Esophagus muscularis mucosa (tissue), 4 donors: ENCODE measurements at regions not wholly inside any gene's neighbourhood (a gene's known extent, or its start where the extent isn't known, plus 50 kb on each side); places are given as distances from the start of the nearest gene placed in this dataset.

ENCODE experiments used
- DNase-seq: peaks from one replicate; pipeline ENCODE4 v3.0.0-alpha.2; 2017; ENCODE audit errors: extremely low spot score
- H3K27ac ChIP-seq, 4 donors: fragments of 200-600 bp; sonication (generic); replicated peaks in 1 of 4; 1 replicate in 3 of 4; 2 replicates in 1 of 4; pipeline ENCODE4 v1.5.1; 2016 to 2019; ENCODE audit warnings: mild to moderate bottlenecking in 1 of 4
- H3K27me3 ChIP-seq, 4 donors: fragments of 200-600 bp; sonication (generic); one replicate each; pipeline versions ENCODE4 v1.5.1 to v1.6.0; 2016 to 2019
- H3K36me3 ChIP-seq, 4 donors: fragments of 200-600 bp; sonication (generic); one replicate each; pipeline ENCODE4 v1.5.1; 2016 to 2019
- H3K4me1 ChIP-seq, 4 donors: fragments of 200-600 bp; sonication (generic); one replicate each; pipeline ENCODE4 v1.5.1; 2016 to 2019
- H3K4me3 ChIP-seq, 4 donors: fragments of 200-600 bp; sonication (generic); 1 replicate in 2 of 4; 2 replicates in 2 of 4; pipeline ENCODE4 v1.5.1; 2016 to 2019; ENCODE audit warnings: mild to moderate bottlenecking in 4 of 4, moderate library complexity in 1 of 4
- H3K9me3 ChIP-seq, 4 donors: fragments of 200-600 bp; sonication (generic); 1 replicate in 3 of 4; 2 replicates in 1 of 4; pipeline ENCODE4 v1.5.1; 2016 to 2019
- EP300 ChIP-seq: sonication (generic); formaldehyde crosslinking; IDR thresholded peaks from one replicate; pipeline ENCODE4 v1.6.1; 2017; ENCODE audit warnings: antibody characterized with exemption
- POLR2A ChIP-seq: fragments of 450-650 bp; IDR thresholded peaks from one replicate; pipeline ENCODE4 v1.6.1; 2017; ENCODE audit warnings: antibody characterized with exemption, moderate library complexity, mild to moderate bottlenecking, low read depth
- POLR2AphosphoS5 ChIP-seq, 2 donors: sonication (generic); formaldehyde crosslinking; IDR thresholded peaks; one replicate each; pipeline ENCODE4 v1.6.1; 2017; ENCODE audit warnings: antibody characterized with exemption in 2 of 2
- WGBS: methylation state at CpG from one replicate; pipeline ENCODE4 v1.1.5; 2018; 5-methylcytosine and 5-hydroxymethylcytosine counted together
- intact Hi-C: fragments of 100-400 bp; cut with DNase I; formaldehyde crosslinking; loops from one replicate; pipeline ENCODE4 v1.15.1; 2023
- TF ChIP-seq, protein P1 (sequence below), 3 experiments: fragments of 200-600 bp in 2 of 3; fragments of 450-650 bp in 1 of 3; sonication (generic) in 2 of 3; IDR thresholded peaks; one replicate each; pipeline ENCODE4 v1.5.1; 2017 to 2019; ENCODE audit warnings: antibody characterized with exemption in 3 of 3, mild to moderate bottlenecking in 2 of 3, moderate library complexity in 1 of 3

DNA sequence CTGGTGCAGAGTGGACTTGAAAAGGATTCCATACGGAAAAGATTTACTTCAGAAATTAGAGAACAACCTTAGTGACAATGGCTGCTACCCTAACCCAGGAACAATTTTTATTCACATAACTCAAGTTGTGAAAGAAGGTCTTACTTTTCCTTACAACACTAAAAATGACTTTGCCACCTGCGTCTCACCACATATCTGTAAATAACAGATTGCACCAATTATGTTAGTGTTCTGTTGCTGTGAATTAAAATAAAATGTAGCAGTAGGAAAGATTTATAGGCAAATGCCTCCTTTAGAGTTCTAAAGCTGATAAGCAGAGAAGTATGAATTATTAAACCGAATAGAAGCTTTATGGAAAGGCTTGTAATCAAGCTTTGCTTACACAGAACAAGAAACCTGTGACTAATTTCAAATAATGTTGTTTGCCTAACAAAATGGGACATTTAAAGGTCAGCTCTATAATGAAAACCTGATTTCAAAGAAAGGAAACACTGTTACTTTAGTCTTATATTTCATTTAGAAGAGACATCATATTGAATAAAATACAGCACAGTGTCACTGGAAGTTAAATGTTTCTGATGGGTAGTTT is 2237.8 kb downstream of the LRRC4C start:
- DNase-seq = no peak
- intact Hi-C loops = no loop called here
- TF ChIP-seq, protein P1, sequence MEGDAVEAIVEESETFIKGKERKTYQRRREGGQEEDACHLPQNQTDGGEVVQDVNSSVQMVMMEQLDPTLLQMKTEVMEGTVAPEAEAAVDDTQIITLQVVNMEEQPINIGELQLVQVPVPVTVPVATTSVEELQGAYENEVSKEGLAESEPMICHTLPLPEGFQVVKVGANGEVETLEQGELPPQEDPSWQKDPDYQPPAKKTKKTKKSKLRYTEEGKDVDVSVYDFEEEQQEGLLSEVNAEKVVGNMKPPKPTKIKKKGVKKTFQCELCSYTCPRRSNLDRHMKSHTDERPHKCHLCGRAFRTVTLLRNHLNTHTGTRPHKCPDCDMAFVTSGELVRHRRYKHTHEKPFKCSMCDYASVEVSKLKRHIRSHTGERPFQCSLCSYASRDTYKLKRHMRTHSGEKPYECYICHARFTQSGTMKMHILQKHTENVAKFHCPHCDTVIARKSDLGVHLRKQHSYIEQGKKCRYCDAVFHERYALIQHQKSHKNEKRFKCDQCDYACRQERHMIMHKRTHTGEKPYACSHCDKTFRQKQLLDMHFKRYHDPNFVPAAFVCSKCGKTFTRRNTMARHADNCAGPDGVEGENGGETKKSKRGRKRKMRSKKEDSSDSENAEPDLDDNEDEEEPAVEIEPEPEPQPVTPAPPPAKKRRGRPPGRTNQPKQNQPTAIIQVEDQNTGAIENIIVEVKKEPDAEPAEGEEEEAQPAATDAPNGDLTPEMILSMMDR (IDR thresholded peaks at IDR 0.05) = no peak
- no peak for TF ChIP-seq POLR2A
- TF ChIP-seq POLR2AphosphoS5 (IDR thresholded peaks at IDR 0.05) = no peak
- no peak overlapping the region for H3K27ac ChIP-seq
- H3K36me3 ChIP-seq = no peaks in the 10 kb centered on the region
- no peaks in the 10 kb centered on the region for H3K9me3 ChIP-seq
- no peak overlapping the region for H3K4me3 ChIP-seq
- no peaks in the 10 kb centered on the region for H3K27me3 ChIP-seq
- no peaks in the 10 kb centered on the region for H3K4me1 ChIP-seq
- whole genome bisulfite sequencing = 78% methylated on average over 3 of the region's 3 CpGs

DNA sequence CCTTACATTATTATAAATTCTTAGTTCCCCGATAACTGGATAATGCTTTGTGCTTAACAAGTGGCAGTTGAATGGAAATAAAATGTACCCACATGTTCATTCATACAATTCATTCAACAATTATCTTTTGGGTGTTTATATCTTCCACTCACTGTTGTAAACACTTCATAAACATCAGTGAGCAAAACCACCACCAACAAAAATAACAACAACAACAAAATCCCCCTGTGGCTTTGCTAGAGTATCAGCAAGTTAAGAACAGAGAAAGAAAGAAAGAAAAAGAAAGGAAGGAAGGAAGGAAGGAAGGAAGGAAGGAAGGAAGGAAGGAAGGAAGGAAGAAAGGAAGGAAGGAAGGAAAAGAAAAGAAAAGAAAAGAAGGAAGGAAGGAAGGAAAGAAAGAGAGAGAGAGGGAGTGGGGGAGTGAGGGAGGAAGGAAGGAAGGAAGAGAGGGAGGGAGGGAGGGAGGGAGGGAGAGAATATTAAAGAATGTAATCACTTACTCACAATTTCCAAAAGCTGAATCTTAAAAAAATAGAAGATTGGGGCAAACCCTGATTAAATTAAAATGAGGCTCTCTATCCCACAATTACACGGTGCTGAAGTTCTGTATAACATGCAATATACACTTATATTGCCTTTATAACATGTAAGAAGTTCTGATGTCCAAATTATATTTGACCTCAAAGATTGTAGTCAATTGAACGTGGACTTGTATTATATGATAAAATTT is 2238.8 kb downstream of the LRRC4C start:
- Histone ChIP-seq H3K36me3 (no peaks in the 10 kb centered on the region), H3K27ac (no peak overlapping the region), H3K4me1 (no peaks in the 10 kb centered on the region), H3K9me3 (no peaks in the 10 kb centered on the region), H3K4me3 (no peak overlapping the region), H3K27me3 (no peaks in the 10 kb centered on the region)
- intact Hi-C loops = no loop called here
- DNase-seq = no peak
- WGBS = 82% methylated on average over 3 of the region's 3 CpGs
- TF ChIP-seq EP300 = no peak
- TF ChIP-seq POLR2AphosphoS5 (IDR thresholded peaks at IDR 0.05) = no peak
- TF ChIP-seq, protein P1 (IDR thresholded peaks at IDR 0.05) = no peak
- no peak for TF ChIP-seq POLR2A

DNA sequence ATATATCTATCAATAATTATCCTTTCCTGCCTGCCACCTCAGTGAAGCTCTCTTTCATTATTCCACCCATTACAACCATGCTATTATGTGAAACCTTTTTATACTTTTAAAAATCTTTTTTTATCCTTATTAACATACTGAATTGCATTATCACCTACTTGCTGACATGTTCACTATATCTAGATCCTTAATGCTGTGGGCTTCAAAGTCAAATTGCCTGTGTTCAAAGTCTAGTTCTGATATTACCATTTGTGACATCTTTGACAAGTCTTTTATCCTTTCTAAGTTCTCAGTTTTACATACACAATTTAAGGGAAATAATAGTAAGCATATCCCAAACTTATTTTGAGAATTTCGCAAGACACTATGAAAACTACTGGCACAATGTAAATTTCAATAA is 2239.4 kb downstream of the LRRC4C start:
- 95% methylated on average over 1 of the region's 1 CpG for WGBS
- Histone ChIP-seq H3K27me3 (no peaks in the 10 kb centered on the region), H3K9me3 (no peaks in the 10 kb centered on the region), H3K4me1 (no peaks in the 10 kb centered on the region), H3K36me3 (no peaks in the 10 kb centered on the region), H3K4me3 (no peak overlapping the region), H3K27ac (no peak overlapping the region)
- no peak for DNase-seq
- no peak for TF ChIP-seq POLR2A
- TF ChIP-seq EP300 = no peak
- TF ChIP-seq, protein P1 (IDR thresholded peaks at IDR 0.05) = no peak
- no peak for TF ChIP-seq POLR2AphosphoS5 (IDR thresholded peaks at IDR 0.05)
- intact Hi-C loops = no loop called here

DNA sequence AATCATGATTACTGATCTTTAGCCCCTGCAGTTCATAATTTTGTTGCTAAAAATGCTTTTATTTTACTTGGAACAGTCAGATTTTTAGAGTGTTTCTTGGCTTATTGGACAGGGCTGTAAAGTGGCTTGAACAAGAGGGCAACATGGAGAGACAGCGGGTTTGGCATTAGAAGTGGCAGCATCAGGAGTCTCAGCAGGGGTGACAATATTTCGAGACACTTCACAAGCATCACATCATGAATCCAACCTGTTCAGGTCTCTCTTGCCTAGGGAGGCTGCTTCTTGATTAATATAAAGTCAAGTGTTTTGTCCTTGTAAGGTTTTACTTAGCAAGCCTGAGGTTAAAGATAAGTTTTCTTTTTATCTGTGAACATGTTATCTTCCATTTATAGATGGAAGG is 2249.5 kb downstream of the LRRC4C start:
- H3K27ac ChIP-seq = no peak overlapping the region
- H3K4me1 ChIP-seq = no peaks in the 10 kb centered on the region
- no peaks in the 10 kb centered on the region for H3K36me3 ChIP-seq
- TF ChIP-seq, protein P1 (IDR thresholded peaks at IDR 0.05) = no peak
- TF ChIP-seq POLR2A = no peak
- TF ChIP-seq EP300 = no peak
- TF ChIP-seq POLR2AphosphoS5 (IDR thresholded peaks at IDR 0.05) = no peak
- no peaks in the 10 kb centered on the region for H3K27me3 ChIP-seq
- DNase-seq = no peak
- 88% methylated on average over 2 of the region's 2 CpGs for WGBS
- intact Hi-C loops = no loop called here
- H3K4me3 ChIP-seq = no peak overlapping the region
- H3K9me3 ChIP-seq = no peaks in the 10 kb centered on the region
